ENCODE measurements at regions not wholly inside any gene's neighbourhood (a gene's known extent, or its start where the extent isn't known, plus 50 kb on each side); places are given as distances from the start of the nearest gene placed in this dataset.

DNA sequence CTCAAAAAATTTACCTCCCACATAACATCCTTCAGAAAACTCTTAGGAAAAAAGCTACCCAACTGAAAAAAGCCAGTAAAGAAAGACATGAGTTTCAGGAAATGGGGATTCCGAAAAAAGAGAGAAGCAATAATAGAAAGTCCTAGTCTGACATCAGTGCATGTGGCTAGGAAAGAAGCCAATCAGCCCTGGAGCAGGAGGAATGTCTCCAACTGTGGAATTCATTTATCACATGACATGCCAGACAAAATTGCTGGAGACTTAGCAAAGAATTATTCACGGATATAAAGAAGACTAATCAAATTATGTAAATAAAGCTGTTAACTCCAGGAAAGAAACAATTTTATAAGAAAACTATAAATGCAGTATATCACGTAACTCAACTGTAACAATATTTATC is 258.9 kb upstream of the RARB start:
- Mint-ChIP-seq H3K27ac (no peak overlapping the region), H3K4me3 (no peak overlapping the region), H3K9me3 (peaks cover 3% of the 10 kb centered on the region), H3K4me1 (ENCODE audit: low read depth) (no peaks in the 10 kb centered on the region), H3K36me3 (ENCODE audit: low read depth) (no peaks in the 10 kb centered on the region), H3K27me3 (no peaks in the 10 kb centered on the region)
- ChIA-PET CTCF (no interaction called here), POLR2A (no interaction called here)
- DNase-seq = no peak
- TF ChIP-seq, protein P1, sequence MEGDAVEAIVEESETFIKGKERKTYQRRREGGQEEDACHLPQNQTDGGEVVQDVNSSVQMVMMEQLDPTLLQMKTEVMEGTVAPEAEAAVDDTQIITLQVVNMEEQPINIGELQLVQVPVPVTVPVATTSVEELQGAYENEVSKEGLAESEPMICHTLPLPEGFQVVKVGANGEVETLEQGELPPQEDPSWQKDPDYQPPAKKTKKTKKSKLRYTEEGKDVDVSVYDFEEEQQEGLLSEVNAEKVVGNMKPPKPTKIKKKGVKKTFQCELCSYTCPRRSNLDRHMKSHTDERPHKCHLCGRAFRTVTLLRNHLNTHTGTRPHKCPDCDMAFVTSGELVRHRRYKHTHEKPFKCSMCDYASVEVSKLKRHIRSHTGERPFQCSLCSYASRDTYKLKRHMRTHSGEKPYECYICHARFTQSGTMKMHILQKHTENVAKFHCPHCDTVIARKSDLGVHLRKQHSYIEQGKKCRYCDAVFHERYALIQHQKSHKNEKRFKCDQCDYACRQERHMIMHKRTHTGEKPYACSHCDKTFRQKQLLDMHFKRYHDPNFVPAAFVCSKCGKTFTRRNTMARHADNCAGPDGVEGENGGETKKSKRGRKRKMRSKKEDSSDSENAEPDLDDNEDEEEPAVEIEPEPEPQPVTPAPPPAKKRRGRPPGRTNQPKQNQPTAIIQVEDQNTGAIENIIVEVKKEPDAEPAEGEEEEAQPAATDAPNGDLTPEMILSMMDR (IDR thresholded peaks at IDR 0.05) = no peak
- intact Hi-C loops (cut with micrococcal nuclease) = no loop called here
- ATAC-seq = no peak

DNA sequence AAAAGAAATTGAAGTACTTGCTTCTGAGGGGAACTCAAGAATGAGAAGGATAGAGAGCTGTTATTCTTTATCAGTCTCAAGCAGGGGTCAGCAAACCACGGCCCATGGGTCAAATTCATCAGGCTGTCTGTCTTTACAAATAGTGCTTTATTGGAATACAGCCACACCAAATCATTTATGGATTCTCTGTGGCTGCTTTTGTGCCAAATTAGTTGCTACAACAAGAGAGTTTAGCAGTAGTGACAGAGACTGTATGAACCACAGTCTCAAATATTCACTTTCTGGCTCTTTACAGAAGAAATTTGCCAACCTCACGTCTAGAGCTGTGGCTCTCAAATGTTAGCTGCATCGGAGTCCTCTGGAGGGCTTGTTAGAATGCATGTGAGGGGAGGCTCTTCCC is 258.0 kb upstream of the RARB start:
- intact Hi-C loops (cut with micrococcal nuclease) = no loop called here
- ChIA-PET POLR2A (no interaction called here), CTCF (no interaction called here)
- ATAC-seq = no peak
- Mint-ChIP-seq H3K9me3 (peaks cover 3% of the 10 kb centered on the region), H3K27me3 (no peaks in the 10 kb centered on the region), H3K4me3 (no peak overlapping the region), H3K36me3 (ENCODE audit: low read depth) (no peaks in the 10 kb centered on the region), H3K27ac (no peak overlapping the region), H3K4me1 (ENCODE audit: low read depth) (no peaks in the 10 kb centered on the region)
- no peak for DNase-seq
- TF ChIP-seq, protein P1 (IDR thresholded peaks at IDR 0.05) = no peak

DNA sequence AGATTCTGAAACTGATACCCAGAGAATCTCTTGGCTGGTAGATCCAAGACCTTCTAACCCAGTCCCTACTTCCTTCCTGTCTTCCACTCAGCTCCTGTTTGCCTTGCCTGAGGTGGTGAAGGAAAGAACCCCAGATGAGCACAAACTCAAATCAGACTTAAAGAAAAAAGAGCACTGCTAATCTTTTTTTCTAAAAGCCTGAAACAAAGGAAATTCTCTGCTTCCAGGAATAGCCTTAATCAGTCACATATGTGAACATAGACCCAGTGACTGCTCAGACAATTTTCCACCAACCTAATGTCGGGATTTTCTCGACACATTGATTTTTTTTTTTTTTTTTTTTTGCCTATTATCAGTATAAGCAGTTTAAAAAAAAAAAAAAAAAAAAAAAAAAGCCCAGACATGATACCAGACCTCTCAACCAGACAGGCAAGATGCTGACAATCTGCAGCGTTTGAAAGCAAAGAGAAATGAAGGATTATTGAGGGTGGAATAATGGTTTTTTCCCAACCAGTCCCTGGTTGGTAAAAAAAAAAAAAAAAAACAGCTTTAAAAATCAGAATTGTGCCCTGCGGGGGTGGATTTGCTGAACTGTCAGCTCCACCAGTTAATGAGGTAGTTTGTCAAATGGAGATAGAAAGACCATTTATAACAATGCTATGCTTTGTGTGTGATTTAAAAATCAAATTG is 256.8 kb upstream of the RARB start:
- TF ChIP-seq, protein P1 (IDR thresholded peaks at IDR 0.05) = no peak
- ATAC-seq (no peak), DNase-seq (no peak)
- H3K4me1 Mint-ChIP-seq (ENCODE audit: low read depth) = no peaks in the 10 kb centered on the region
- intact Hi-C loops (cut with micrococcal nuclease) = no loop called here
- no peaks in the 10 kb centered on the region for H3K27me3 Mint-ChIP-seq
- H3K27ac Mint-ChIP-seq = no peak overlapping the region
- H3K36me3 Mint-ChIP-seq (ENCODE audit: low read depth) = no peaks in the 10 kb centered on the region
- peaks cover 3% of the 10 kb centered on the region for H3K9me3 Mint-ChIP-seq
- ChIA-PET CTCF (no interaction called here), POLR2A (no interaction called here)
- no peak overlapping the region for H3K4me3 Mint-ChIP-seq

DNA sequence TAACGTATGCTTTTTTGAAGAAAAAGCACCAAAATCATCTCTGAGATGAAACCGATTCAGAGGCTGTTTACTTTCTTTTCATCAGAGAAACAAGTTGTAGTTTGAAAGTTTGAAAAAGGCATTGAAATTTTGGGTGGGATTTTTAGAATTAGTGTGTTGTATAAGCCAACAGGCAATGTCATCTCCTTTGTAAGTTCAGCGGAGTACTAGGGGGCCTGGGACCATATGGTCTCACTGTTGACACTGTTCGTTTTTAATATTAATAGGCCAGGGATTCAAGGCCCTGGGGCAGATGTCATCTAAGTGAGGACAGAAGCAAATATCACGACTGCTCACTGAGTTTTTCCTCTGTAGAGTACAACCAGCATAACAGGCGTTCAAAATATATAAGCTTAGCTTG is 256.2 kb upstream of the RARB start:
- intact Hi-C loops (cut with micrococcal nuclease) = no loop called here
- Mint-ChIP-seq H3K4me3 (no peak overlapping the region), H3K27ac (no peak overlapping the region), H3K27me3 (no peaks in the 10 kb centered on the region), H3K36me3 (ENCODE audit: low read depth) (no peaks in the 10 kb centered on the region), H3K4me1 (ENCODE audit: low read depth) (no peaks in the 10 kb centered on the region), H3K9me3 (peaks cover 3% of the 10 kb centered on the region)
- ChIA-PET POLR2A (no interaction called here), CTCF (no interaction called here)
- ATAC-seq (no peak), DNase-seq (no peak)
- TF ChIP-seq, protein P1 (IDR thresholded peaks at IDR 0.05) = no peak

DNA sequence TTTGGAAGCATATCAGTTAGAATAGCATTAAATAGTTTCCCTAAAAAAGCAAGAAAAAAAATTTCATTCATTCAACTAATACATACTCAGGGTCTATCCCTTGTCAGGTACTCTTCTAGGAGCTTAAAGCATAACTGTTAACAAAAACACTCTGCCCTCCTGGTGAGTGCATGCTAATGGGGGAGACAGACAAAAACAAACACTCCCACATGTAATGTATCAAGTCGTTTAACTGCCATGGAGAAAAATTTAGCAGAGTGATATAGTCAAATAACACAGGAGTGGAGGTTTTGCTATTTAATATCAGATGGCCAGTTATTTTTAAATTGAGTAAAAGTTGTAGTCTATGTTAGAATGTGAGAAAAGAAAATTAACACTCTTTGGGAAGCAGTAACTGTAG is 254.5 kb upstream of the RARB start:
- POLR2A ChIA-PET = no interaction called here
- Mint-ChIP-seq H3K4me3 (no peak overlapping the region), H3K9me3 (peaks cover 3% of the 10 kb centered on the region), H3K4me1 (ENCODE audit: low read depth) (no peaks in the 10 kb centered on the region), H3K36me3 (ENCODE audit: low read depth) (no peaks in the 10 kb centered on the region), H3K27ac (no peak overlapping the region), H3K27me3 (no peaks in the 10 kb centered on the region)
- CTCF ChIA-PET = no interaction called here
- DNase-seq (no peak), ATAC-seq (no peak)
- intact Hi-C loops (cut with micrococcal nuclease) = no loop called here
- TF ChIP-seq, protein P1 (IDR thresholded peaks at IDR 0.05) = no peak

All from activated CD8-positive, alpha-beta T cell treated with anti-CD3 and anti-CD28 coated beads for 36 hours (primary cell).